Endothelial cell of umbilical vein (primary cell): ENCODE measurements at regions not wholly inside any gene's neighbourhood (a gene's known extent, or its start where the extent isn't known, plus 50 kb on each side); places are given as distances from the start of the nearest gene placed in this dataset.

Source experiments
- EZH2 ChIP-seq: IDR thresholded peaks from 2 replicates; pipeline ENCODE4 v1.6.1; 2012; ENCODE audit warnings: borderline replicate concordance, low read depth, mild to moderate bottlenecking, moderate library complexity, low read length, inconsistent platforms; ENCODE audit not compliant: severe bottlenecking
- JUN ChIP-seq: IDR thresholded peaks from 2 replicates; pipeline ENCODE4 v1.6.1; 2011; ENCODE audit warnings: borderline replicate concordance, low read depth; ENCODE audit not compliant: insufficient read length, insufficient read depth
- POLR2A ChIP-seq: IDR thresholded peaks from 2 replicates; pipeline ENCODE4 v1.6.1; 2012; ENCODE audit warnings: low read depth, mild to moderate bottlenecking, control low read depth, low read length
- POLR2AphosphoS5 ChIP-seq: IDR thresholded peaks from 2 replicates; pipeline ENCODE4 v1.6.1; 2012; ENCODE audit warnings: low read depth, mild to moderate bottlenecking, control low read depth, low read length, moderate library complexity; ENCODE audit not compliant: insufficient read depth
- TF ChIP-seq, protein P1 (sequence below), 2 donors: IDR thresholded peaks; 1 replicate in 1 of 2; 2 replicates in 1 of 2; pipeline ENCODE4 v1.5.1; 2011; ENCODE audit warnings: low read length in 2 of 2, mild to moderate bottlenecking in 2 of 2, moderate library complexity in 2 of 2, control low read depth in 1 of 2, inconsistent platforms in 1 of 2, low read depth in 1 of 2; ENCODE audit not compliant: insufficient read depth in 1 of 2; ENCODE audit errors: extremely low read depth in 1 of 2

DNA sequence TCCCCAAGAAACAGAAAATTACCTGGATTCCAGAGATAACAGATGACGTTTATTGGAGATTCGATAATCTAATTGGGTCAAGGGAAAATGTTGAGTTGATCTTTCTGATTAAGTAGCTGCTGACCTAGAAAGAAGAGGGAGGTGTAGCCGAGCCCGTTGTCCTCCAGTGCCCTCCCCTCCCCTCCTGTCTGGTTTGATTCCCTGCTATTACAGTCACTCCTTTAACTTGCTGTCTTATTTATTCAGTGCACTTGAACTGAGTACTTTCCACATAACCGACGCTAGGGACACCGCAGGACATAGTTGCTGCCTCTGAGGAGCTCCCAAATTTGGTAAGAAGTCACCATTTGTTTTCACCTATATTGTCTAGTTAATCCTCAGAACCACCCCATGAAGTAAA is 103.7 kb downstream of the AQP9 start:
- TF ChIP-seq POLR2AphosphoS5, result no peak
- no peak for TF ChIP-seq POLR2A
- TF ChIP-seq, protein P1, sequence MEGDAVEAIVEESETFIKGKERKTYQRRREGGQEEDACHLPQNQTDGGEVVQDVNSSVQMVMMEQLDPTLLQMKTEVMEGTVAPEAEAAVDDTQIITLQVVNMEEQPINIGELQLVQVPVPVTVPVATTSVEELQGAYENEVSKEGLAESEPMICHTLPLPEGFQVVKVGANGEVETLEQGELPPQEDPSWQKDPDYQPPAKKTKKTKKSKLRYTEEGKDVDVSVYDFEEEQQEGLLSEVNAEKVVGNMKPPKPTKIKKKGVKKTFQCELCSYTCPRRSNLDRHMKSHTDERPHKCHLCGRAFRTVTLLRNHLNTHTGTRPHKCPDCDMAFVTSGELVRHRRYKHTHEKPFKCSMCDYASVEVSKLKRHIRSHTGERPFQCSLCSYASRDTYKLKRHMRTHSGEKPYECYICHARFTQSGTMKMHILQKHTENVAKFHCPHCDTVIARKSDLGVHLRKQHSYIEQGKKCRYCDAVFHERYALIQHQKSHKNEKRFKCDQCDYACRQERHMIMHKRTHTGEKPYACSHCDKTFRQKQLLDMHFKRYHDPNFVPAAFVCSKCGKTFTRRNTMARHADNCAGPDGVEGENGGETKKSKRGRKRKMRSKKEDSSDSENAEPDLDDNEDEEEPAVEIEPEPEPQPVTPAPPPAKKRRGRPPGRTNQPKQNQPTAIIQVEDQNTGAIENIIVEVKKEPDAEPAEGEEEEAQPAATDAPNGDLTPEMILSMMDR (IDR thresholded peaks at IDR 0.05; ENCODE audit: extremely low read depth in 1 of 2, insufficient read depth in 1 of 2, low read depth in 1 of 2, low read length in 2 of 2), result no peak
- TF ChIP-seq EZH2, result no peak
- TF ChIP-seq JUN, result no peak
